ENCODE measurements at regions not wholly inside any gene's neighbourhood (a gene's known extent, or its start where the extent isn't known, plus 50 kb on each side); places are given as distances from the start of the nearest gene placed in this dataset.

- no peak for DNase-seq (ENCODE audit: low read depth)
These were observed 88.5 kb upstream of the ANO3 start for GRCh38 chr11:26243426-26243825.

- DNase-seq (ENCODE audit: low read depth) = no peak
These were observed 87.7 kb upstream of the ANO3 start for GRCh38 chr11:26244207-26244606.

GRCh38 chr11:26245046-26245445 lies 86.9 kb upstream of the ANO3 start:
- DNase-seq (ENCODE audit: low read depth) = no peak

- DNase-seq (ENCODE audit: low read depth) = no peak
These were observed 84.6 kb upstream of the ANO3 start for GRCh38 chr11:26247340-26247739.

GRCh38 chr11:26248661-26249060 lies 83.3 kb upstream of the ANO3 start:
- DNase-seq (ENCODE audit: low read depth) = no peak

- no peak for DNase-seq (ENCODE audit: low read depth)
These were observed 77.6 kb upstream of the ANO3 start for GRCh38 chr11:26254378-26254777.

- DNase-seq (ENCODE audit: low read depth) = no peak
These were observed 68.2 kb upstream of the ANO3 start for GRCh38 chr11:26263769-26264168.

GRCh38 chr11:26264266-26264665 lies 67.7 kb upstream of the ANO3 start:
- DNase-seq (ENCODE audit: low read depth) = no peak

- DNase-seq (ENCODE audit: low read depth) = no peak
These were observed 62.8 kb upstream of the ANO3 start for GRCh38 chr11:26268980-26269660.

- DNase-seq (ENCODE audit: low read depth) = no peak
These were observed 60.3 kb upstream of the ANO3 start for GRCh38 chr11:26271666-26272065.

GRCh38 chr11:26276798-26277424 lies 55.0 kb upstream of the ANO3 start:
- DNase-seq (ENCODE audit: low read depth) = no peak

- no peak for DNase-seq (ENCODE audit: low read depth)
These were observed 53.6 kb upstream of the ANO3 start for GRCh38 chr11:26278354-26278753.
